ENCODE measurements at regions not wholly inside any gene's neighbourhood (a gene's known extent, or its start where the extent isn't known, plus 50 kb on each side); places are given as distances from the start of the nearest gene placed in this dataset.

DNA sequence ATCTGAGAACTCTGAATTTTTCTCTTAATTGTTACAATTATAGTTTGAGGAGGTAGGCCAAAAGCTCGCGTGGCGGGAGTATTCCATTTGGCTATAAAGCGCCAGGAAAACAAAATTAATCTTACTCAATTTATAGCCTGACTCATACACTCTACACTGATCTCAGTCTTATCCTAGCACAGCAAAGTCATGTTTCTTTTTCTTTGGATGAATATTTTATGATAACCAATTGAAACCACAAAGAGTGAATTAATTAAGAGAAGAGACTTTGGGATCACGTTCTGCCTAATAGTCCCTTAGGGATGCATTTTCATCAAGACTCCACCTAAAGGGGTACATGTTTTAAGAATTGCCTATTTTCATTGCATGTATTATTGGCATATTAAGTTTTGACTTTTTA is 420.8 kb downstream of the HGF start:
- TF ChIP-seq, protein P1, sequence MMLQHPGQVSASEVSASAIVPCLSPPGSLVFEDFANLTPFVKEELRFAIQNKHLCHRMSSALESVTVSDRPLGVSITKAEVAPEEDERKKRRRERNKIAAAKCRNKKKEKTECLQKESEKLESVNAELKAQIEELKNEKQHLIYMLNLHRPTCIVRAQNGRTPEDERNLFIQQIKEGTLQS (IDR thresholded peaks at IDR 0.05), result no peak
- TF ChIP-seq RXRA (IDR thresholded peaks at IDR 0.05), result no peak
- TF ChIP-seq SP1 (IDR thresholded peaks at IDR 0.05), result no peak
- TF ChIP-seq HNF4G (IDR thresholded peaks at IDR 0.05), result no peak
- TF ChIP-seq, protein P2, sequence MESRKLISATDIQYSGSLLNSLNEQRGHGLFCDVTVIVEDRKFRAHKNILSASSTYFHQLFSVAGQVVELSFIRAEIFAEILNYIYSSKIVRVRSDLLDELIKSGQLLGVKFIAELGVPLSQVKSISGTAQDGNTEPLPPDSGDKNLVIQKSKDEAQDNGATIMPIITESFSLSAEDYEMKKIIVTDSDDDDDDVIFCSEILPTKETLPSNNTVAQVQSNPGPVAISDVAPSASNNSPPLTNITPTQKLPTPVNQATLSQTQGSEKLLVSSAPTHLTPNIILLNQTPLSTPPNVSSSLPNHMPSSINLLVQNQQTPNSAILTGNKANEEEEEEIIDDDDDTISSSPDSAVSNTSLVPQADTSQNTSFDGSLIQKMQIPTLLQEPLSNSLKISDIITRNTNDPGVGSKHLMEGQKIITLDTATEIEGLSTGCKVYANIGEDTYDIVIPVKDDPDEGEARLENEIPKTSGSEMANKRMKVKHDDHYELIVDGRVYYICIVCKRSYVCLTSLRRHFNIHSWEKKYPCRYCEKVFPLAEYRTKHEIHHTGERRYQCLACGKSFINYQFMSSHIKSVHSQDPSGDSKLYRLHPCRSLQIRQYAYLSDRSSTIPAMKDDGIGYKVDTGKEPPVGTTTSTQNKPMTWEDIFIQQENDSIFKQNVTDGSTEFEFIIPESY (IDR thresholded peaks at IDR 0.05), result no peak
- no peak for TF ChIP-seq FOXA1 (IDR thresholded peaks at IDR 0.05)
- TF ChIP-seq JUND (IDR thresholded peaks at IDR 0.05), result no peak
- TF ChIP-seq, protein P3, sequence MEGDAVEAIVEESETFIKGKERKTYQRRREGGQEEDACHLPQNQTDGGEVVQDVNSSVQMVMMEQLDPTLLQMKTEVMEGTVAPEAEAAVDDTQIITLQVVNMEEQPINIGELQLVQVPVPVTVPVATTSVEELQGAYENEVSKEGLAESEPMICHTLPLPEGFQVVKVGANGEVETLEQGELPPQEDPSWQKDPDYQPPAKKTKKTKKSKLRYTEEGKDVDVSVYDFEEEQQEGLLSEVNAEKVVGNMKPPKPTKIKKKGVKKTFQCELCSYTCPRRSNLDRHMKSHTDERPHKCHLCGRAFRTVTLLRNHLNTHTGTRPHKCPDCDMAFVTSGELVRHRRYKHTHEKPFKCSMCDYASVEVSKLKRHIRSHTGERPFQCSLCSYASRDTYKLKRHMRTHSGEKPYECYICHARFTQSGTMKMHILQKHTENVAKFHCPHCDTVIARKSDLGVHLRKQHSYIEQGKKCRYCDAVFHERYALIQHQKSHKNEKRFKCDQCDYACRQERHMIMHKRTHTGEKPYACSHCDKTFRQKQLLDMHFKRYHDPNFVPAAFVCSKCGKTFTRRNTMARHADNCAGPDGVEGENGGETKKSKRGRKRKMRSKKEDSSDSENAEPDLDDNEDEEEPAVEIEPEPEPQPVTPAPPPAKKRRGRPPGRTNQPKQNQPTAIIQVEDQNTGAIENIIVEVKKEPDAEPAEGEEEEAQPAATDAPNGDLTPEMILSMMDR (IDR thresholded peaks at IDR 0.05; ENCODE audit: low read depth, low read length, missing input control), result no peak
- no peak for TF ChIP-seq EGR1 (IDR thresholded peaks at IDR 0.05; ENCODE audit: low read depth in 2 of 2)
- no peak for TF ChIP-seq TAF1 (conservative IDR thresholded peaks at IDR 0.05)
- TF ChIP-seq, protein P4, sequence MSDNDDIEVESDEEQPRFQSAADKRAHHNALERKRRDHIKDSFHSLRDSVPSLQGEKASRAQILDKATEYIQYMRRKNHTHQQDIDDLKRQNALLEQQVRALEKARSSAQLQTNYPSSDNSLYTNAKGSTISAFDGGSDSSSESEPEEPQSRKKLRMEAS (IDR thresholded peaks at IDR 0.05), result no peak
- no peak for TF ChIP-seq HNF4A (conservative IDR thresholded peaks at IDR 0.05)
- TF ChIP-seq RAD21 (IDR thresholded peaks at IDR 0.05), result no peak
- no peak for TF ChIP-seq YY1 (IDR thresholded peaks at IDR 0.05)
- no peak for TF ChIP-seq GABPA (IDR thresholded peaks at IDR 0.05 in 1 of 2, conservative IDR thresholded peaks at IDR 0.05 in 1 of 2)
- TF ChIP-seq NR2F2 (IDR thresholded peaks at IDR 0.05), result no peak
- TF ChIP-seq, protein P5, sequence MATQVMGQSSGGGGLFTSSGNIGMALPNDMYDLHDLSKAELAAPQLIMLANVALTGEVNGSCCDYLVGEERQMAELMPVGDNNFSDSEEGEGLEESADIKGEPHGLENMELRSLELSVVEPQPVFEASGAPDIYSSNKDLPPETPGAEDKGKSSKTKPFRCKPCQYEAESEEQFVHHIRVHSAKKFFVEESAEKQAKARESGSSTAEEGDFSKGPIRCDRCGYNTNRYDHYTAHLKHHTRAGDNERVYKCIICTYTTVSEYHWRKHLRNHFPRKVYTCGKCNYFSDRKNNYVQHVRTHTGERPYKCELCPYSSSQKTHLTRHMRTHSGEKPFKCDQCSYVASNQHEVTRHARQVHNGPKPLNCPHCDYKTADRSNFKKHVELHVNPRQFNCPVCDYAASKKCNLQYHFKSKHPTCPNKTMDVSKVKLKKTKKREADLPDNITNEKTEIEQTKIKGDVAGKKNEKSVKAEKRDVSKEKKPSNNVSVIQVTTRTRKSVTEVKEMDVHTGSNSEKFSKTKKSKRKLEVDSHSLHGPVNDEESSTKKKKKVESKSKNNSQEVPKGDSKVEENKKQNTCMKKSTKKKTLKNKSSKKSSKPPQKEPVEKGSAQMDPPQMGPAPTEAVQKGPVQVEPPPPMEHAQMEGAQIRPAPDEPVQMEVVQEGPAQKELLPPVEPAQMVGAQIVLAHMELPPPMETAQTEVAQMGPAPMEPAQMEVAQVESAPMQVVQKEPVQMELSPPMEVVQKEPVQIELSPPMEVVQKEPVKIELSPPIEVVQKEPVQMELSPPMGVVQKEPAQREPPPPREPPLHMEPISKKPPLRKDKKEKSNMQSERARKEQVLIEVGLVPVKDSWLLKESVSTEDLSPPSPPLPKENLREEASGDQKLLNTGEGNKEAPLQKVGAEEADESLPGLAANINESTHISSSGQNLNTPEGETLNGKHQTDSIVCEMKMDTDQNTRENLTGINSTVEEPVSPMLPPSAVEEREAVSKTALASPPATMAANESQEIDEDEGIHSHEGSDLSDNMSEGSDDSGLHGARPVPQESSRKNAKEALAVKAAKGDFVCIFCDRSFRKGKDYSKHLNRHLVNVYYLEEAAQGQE (IDR thresholded peaks at IDR 0.05), result no peak
- no peak for TF ChIP-seq FOXA2 (IDR thresholded peaks at IDR 0.05)
- Histone ChIP-seq H3K27ac (ENCODE audit: low read depth in 1 of 2, low read length in 2 of 2) (no peak overlapping the region), H3K4me3 (ENCODE audit: low read depth in 1 of 3, low read length in 3 of 3) (no peak overlapping the region), H3K4me1 (ENCODE audit: control insufficient read depth in 4 of 4, insufficient read depth in 4 of 4, low read length in 3 of 4) (no peaks in the 10 kb centered on the region), H3K9me3 (ENCODE audit: control insufficient read depth in 4 of 4, low read length in 3 of 4) (no peaks in the 10 kb centered on the region), H3K36me3 (ENCODE audit: control insufficient read depth in 4 of 4, insufficient read depth in 3 of 4, low read depth in 1 of 4, low read length in 3 of 4) (no peaks in the 10 kb centered on the region), H3K9ac (ENCODE audit: low read depth in 1 of 2, low read length in 2 of 2) (no peak overlapping the region), H3K27me3 (ENCODE audit: control insufficient read depth in 4 of 4, insufficient read depth in 4 of 4, low read length in 3 of 4) (no peaks in the 10 kb centered on the region)
- DNase-seq (ENCODE audit: low spot score), result no peak
- 86% methylated on average over 5 of the region's 5 CpGs for WGBS
